SK-MEL-5 (cell line): ENCODE measurements at regions not wholly inside any gene's neighbourhood (a gene's known extent, or its start where the extent isn't known, plus 50 kb on each side); places are given as distances from the start of the nearest gene placed in this dataset.
A peak's percentile ranks its signal among the peaks of the same experiment; 100 is the strongest.

Source experiments
- DNase-seq: peaks from one replicate; pipeline ENCODE4 v3.0.0-alpha.2; 2016; ENCODE audit warnings: low read depth, low spot score
- in situ Hi-C: cut with HindIII; loops from 2 replicates; pipeline ENCODE4 v1.10.0; 2016; ENCODE audit warnings: low sequenced_read_pairs, high pct_unique_total_duplicates, low pct_unique_long_range_greater_than_20kb

- DNase-seq = no peak
- in situ Hi-C loops = no loop called here
Measured at GRCh38 chr20:50393242-50393641, 116.9 kb upstream of the PTPN1 start.

GRCh38 chr20:50393990-50394561 is 116.1 kb upstream of the PTPN1 start:
- in situ Hi-C loops = no loop called here
- DNase-seq = no peak

- in situ Hi-C loops = no loop called here
- DNase-seq = no peak
Measured at GRCh38 chr20:50394569-50394968, 115.6 kb upstream of the PTPN1 start.

GRCh38 chr20:50395251-50395729 is 114.9 kb upstream of the PTPN1 start:
- no peak for DNase-seq
- in situ Hi-C loops = no loop called here

- in situ Hi-C loops = no loop called here
- DNase-seq = no peak
Measured at GRCh38 chr20:50395914-50396488, 114.2 kb upstream of the PTPN1 start.

- DNase-seq = no peak
- in situ Hi-C loops = no loop called here
Measured at GRCh38 chr20:50396623-50397022, 113.6 kb upstream of the PTPN1 start.

GRCh38 chr20:50397058-50397457 is 113.1 kb upstream of the PTPN1 start:
- DNase-seq = no peak
- in situ Hi-C loops = no loop called here

GRCh38 chr20:50398064-50398463 is 112.1 kb upstream of the PTPN1 start:
- DNase-seq = no peak
- in situ Hi-C loops = no loop called here

GRCh38 chr20:50398471-50398820 is 111.7 kb upstream of the PTPN1 start:
- in situ Hi-C loops = no loop called here

GRCh38 chr20:50398821-50399554 is 111.2 kb upstream of the PTPN1 start:
- no peak for DNase-seq

More at GRCh38 chr20:50398471-50398820, 111.7 kb upstream of the PTPN1 start:
- no peak for DNase-seq

GRCh38 chr20:50399555-50399916 is 110.6 kb upstream of the PTPN1 start:
- no peak for DNase-seq

More at GRCh38 chr20:50398821-50399554, 111.2 kb upstream of the PTPN1 start:
- in situ Hi-C loops = no loop called here

GRCh38 chr20:50399917-50400704 is 110.1 kb upstream of the PTPN1 start:
- peak; percentile 51 for DNase-seq
- in situ Hi-C loops = no loop called here

More at GRCh38 chr20:50399555-50399916, 110.6 kb upstream of the PTPN1 start:
- in situ Hi-C loops = no loop called here

- in situ Hi-C loops = no loop called here
- no peak for DNase-seq
Measured at GRCh38 chr20:50400705-50401586, 109.2 kb upstream of the PTPN1 start.

GRCh38 chr20:50401587-50402418 is 108.4 kb upstream of the PTPN1 start:
- in situ Hi-C loops = no loop called here
- no peak for DNase-seq

GRCh38 chr20:50403565-50404418 is 106.4 kb upstream of the PTPN1 start:
- DNase-seq = no peak
- in situ Hi-C loops = no loop called here
